ENCODE measurements at regions not wholly inside any gene's neighbourhood (a gene's known extent, or its start where the extent isn't known, plus 50 kb on each side); places are given as distances from the start of the nearest gene placed in this dataset.
"Not testable (repeated sequence)": the region's sequence is repeated elsewhere in the genome, so short reads cannot be mapped to it uniquely, and the experiment has no call there.

DNA sequence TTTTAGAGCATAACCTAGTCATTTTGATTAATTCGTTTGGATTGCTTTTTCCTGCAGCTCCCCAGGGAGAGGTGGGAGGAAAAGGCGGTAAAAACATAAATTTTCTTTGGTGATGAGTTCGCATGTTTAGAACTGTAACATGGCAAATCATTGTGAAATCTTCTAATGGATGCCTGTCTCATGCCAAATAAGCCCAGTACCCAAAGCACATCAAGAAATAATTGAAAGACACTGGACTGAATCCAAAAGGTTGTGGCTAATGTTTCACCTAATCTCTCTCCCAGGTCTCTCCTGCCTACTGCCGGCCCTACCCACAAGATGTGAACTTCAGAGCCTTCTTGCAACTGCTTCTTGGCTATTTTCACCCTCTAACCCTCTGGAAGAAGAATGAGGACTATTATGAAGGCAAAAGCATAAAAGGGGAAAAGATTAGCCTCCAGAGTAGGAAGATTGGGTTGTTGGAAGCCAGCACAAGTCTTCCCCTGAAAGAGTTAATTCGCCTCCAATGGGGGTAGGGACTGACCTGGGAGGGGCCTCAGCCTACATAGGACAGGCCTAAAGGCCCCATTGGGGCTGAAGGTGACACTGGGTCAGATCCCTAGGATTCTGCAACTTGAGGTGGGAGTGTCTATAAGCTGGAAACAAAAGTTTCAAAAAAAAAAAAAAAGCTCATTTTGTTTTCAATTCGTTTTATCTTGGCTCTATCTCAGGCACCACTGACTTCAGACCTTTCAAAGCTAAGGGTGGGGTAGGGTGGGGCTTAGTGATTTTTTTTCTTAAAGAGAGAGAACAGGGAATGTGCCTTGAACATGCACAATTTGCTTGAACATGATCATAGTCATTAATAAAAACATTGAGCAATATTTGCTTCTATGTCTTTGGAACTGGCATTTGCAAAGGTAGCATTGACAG is 278.6 kb upstream of the KLF3 start:
- DNase-seq, result no peak

GRCh38 chr4:38386005-38386551 is 277.9 kb upstream of the KLF3 start:
- no peak for DNase-seq

DNA sequence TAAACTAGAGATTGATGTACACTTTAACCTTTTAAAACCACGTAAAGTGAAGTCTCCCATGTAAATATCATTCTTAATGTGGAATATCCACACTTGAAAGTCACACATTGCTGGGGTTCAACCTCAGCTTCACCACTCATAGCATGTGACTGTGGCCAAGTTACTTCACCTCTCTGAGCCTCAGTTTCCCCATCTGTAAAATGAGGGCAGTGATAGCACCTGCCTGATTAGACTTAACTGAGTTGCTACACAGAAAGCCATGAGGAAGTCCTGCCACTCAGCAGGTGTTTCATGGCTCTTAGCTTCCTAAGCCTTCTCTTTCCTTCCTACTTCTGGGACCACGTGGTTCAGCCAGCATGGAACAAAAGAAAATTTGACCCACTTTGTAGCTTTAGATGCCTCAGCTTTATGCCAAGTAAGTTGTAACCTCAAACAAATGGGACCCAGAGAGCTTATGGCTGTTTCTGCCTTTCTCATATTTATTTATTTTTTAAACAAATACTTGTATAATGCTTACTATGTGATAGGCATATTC is 277.3 kb upstream of the KLF3 start:
- no peak for DNase-seq

DNA sequence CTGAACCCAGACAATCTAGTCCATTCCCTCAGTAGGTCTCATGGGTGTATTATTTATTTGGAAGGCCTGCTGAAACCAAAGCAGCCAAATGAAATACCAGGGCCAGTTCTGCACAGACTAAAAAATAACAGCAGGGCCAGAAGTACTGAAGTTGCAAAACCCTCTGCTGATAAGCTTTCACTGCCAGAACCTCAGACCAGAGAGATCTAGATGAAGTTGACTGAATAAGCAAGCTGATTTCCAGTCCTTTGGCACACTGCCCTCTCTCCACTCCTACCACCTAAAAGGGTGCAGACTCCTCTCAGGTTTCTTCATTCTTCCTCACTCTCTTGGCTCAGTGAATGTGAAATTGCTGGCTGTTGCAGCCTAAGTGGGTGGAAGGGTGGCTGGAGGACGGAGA is 276.7 kb upstream of the KLF3 start:
- DNase-seq, result no peak

DNA sequence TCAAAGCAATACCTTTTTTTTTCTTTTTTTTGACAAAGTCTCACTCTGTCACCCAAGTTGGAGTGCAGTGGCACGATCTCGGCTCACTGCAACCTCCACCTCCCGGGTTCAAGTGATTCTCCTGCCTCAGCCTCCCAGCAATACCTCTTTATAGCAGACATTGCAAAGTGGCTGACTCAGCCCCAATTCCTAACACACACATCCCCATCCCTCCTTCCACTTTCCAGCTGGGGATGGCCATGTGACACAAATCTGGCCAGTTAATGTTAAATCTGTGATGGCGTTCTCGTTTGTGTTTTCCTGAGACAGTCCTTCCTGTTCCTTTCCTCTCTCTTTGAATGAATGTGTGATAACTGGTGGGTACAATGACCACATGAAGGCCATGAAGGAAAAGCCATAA is 276.2 kb upstream of the KLF3 start:
- no peak for DNase-seq

- not testable (repeated sequence) for DNase-seq
Measured at GRCh38 chr4:38388907-38389306, 275.1 kb upstream of the KLF3 start.

GRCh38 chr4:38390969-38391545 is 272.9 kb upstream of the KLF3 start:
- DNase-seq, result no peak

DNA sequence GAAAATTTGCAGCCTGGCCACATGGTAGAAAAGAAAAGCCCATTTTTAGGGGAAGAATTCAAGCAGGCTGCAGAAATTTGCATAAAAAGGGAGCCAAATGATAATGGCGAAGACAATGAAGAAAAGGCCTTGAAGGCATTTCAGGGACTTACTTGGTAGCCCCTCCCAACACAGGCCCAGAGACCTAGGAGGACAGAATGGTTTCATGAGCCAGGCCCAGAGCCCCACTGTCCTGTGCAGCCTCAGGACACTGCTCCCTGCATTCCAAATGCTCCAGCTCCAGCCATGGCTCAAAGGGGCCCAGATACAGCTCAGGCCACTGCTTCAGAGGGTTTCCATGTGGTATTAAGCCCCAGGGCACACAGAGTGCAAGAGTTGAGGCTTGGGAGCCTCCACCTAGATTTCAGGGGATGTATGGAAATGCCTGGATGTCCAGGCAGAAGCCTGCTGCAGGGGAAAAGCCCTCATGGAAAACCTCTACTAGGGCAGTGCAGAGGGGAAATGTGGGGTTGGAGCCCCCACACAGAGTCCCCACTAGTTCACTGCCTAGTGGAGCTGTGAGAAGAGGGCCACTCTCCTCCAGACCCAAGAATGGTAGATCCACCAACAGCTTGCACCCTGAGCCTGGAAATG is 271.7 kb upstream of the KLF3 start:
- no peak for DNase-seq

- no peak for DNase-seq
Measured at GRCh38 chr4:38396091-38396490, 267.9 kb upstream of the KLF3 start.

GRCh38 chr4:38396845-38397547 is 267.0 kb upstream of the KLF3 start:
- DNase-seq, result no peak

- no peak for DNase-seq
Measured at GRCh38 chr4:38400946-38401345, 263.1 kb upstream of the KLF3 start.

- no peak for DNase-seq
Measured at GRCh38 chr4:38406243-38406642, 257.8 kb upstream of the KLF3 start.

DNA sequence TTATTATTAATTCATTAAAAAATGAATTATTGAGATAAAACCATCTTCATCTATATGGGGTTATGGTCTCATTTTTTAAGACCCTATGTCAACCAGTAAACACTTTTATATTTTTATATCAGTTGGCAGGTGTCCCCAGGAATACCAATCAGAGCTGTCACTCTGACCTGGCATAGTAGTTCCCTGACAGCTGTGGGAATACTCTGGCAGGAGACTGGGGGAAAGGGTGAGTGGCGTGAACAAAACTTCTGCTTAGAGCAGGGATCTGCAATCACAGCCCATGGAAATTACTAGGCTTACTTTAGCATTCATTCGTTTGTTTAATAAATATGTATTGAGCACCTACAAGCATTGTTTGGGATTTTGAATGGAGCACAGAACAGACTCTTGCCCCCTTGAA is 254.1 kb upstream of the KLF3 start:
- no peak for DNase-seq

DNA sequence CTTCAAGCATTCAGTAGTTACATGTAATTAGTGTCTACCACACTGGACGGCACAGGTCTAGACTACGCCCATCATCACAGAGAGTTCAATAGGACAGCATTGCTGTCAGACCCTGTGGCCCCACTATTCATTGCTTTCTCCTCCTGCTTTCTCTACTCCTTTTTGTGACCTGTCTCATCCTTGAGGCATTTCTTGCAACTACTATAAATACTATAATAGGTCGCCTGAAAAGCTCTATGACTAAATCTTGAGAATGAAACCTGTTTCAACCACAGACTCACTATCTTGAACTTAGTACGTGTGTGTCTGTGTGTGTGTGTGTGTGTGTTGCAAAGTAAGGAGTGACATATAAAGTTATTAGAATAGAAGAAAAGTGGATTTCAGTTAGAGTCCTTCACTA is 252.9 kb upstream of the KLF3 start:
- no peak for DNase-seq

DNA sequence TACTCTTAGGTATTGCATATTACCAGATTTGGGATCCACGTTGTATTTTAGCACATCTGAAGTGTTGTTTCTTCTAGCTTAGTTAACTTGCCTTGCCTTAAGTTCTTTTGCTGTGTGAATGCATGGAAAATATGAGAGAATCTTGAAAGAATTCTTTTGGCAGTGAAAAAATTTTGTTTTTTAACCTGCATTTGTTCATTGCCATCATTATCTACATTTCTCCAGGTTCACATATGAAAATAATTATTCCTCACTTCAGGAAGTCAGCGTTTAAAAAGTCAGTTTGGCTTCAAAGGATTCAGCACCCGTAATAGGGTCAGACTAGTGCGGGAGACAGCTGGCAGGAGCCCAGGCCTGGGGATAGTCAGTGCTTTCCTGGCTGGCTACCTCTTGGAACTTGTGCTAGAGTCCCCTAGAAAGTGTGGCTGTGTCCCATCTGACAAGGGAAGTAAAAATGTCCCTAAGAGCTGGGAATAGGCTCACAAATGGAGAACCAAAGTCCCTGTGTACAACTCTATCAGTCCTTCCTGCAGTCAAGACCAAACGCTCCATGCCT is 251.9 kb upstream of the KLF3 start:
- no peak for DNase-seq

- no peak for DNase-seq
Measured at GRCh38 chr4:38413524-38414341, 250.3 kb upstream of the KLF3 start.

DNA sequence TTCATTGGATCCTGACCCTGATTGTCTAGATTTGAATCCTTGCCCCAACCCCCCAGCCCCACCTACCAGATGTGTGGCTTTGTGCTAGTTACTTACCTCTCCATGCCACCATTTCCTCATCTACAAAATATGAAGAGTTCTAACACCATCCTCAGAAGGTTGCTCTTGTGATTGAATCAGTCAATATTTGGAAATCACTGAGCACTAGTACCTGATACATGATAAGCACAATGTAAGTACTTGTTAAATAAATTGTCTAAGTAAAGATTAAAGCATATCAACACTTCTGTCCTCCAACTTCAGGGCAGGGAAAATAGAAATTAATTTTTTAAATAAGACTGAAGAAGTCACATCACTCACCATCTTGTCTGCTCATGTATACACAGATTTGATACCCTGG is 249.6 kb upstream of the KLF3 start:
- DNase-seq, result no peak

DNA sequence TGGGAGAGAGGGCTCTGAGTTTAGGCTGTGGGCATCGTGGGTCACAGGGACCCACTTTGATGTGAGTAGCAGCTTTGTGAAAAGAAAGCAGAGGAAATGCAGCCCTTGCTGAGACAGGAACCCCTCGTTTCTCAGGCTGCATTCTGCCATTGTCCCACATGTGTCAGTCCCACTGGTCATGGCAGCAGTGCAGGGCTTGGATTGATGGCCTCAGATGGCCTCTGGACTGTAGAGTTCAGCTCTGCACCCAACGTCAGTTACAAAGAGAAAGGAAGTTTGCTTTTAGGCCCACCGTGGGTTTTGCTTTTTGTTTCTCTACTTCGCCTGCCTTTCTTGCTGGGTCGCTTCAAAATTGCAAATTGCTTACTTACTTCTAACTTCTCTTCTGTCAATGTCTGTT is 248.3 kb upstream of the KLF3 start:
- no peak for DNase-seq

DNA sequence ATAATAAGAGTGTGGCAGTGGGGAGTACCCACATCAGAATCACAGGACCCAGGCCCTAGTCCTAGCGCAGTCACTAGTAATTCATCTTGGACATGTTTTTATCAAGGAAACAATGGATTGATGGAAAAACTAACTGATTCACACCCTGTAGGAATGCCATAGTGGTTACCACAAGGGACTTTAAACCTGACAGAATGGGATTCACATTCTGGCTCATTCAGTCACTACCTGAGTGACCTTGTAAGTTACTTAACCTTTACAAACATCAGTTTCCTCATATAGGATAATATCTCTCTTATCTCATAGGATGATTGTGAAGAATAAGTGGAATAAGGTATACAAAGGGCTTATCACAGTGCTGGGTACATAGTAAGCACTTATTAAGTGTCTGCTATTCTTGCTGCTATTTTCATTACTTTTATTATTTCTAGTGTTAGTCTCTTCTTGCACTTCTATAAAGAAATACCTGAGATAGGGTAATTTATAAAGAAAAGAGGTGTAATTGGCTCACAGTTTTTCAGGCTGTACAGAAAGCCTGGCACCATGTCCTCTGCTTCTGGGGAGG is 247.5 kb upstream of the KLF3 start:
- no peak for DNase-seq

DNA sequence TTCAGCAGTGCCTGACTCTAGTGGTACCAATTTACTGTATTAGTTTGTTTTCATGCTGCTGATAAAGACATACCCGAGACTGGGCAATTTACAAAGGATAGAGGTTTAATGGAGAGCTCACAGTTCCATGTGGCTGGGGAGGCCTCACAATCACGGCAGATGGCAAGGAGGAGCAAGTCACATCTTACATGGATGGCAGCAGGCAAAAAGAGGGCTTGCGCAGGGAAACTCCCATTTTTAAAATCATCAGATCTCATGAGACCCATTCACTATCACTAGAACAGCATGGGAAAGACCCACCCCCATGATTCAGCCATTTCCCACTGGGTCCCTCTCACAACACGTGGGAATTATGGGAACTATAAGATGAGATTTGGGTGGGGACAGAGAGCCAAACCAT is 243.7 kb upstream of the KLF3 start:
- not testable (repeated sequence) for DNase-seq

- no peak for DNase-seq
Measured at GRCh38 chr4:38422850-38423249, 241.1 kb upstream of the KLF3 start.
